Adipocyte (in vitro differentiated cells): ENCODE measurements at regions not wholly inside any gene's neighbourhood (a gene's known extent, or its start where the extent isn't known, plus 50 kb on each side); places are given as distances from the start of the nearest gene placed in this dataset.

Experiments used
- DNase-seq: peaks from one replicate; pipeline ENCODE4 v3.0.0-alpha.2; 2015; ENCODE audit warnings: low read depth
- H3K27me3 ChIP-seq: replicated peaks from 2 replicates; pipeline ENCODE4 v1.7.0; 2013; ENCODE audit warnings: mild to moderate bottlenecking, low read length, moderate library complexity; ENCODE audit not compliant: control insufficient read depth, insufficient read depth
- H3K36me3 ChIP-seq: 2 replicates; pipeline ENCODE4 v1.7.0; 2013; ENCODE audit warnings: low read length, mild to moderate bottlenecking, moderate library complexity; ENCODE audit not compliant: control insufficient read depth, insufficient read depth, severe bottlenecking
- H3K4me1 ChIP-seq: 2 replicates; pipeline ENCODE4 v1.7.0; 2013; ENCODE audit warnings: mild to moderate bottlenecking, low read length, moderate library complexity; ENCODE audit not compliant: control insufficient read depth, insufficient read depth
- H3K4me3 ChIP-seq: 2 replicates; pipeline ENCODE4 v1.7.0; 2013; ENCODE audit warnings: mild to moderate bottlenecking, low read length, moderate library complexity
- H3K9ac ChIP-seq: 2 replicates; pipeline ENCODE4 v1.7.0; 2013; ENCODE audit warnings: mild to moderate bottlenecking, low read length, moderate library complexity
- H3K9me3 ChIP-seq: 2 replicates; pipeline ENCODE4 v1.7.0; 2013; ENCODE audit warnings: mild to moderate bottlenecking, low read length, moderate library complexity; ENCODE audit not compliant: control insufficient read depth

DNA sequence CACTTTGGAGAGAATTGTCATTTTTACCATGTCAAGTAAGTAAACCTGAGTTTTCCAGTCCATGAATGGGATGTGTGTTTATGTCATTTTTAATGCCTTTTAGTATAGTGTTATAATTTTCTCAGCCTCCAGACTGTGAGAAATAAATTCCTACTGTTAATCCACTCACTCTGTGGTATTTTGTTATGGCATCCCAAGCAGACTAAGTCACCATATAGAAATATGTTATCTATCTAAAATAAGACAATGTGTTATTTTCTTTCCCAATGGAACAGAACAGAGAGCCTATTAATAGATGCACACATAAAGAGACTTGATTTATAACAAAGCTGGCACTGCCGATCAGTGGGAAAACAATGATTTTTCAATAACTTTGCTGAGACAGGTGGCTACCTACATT is 70.2 kb upstream of the SLC4A11 start:
- Histone ChIP-seq H3K27me3 (no peaks in the 10 kb centered on the region), H3K4me3 (no peak overlapping the region), H3K4me1 (peaks cover 36% of the 10 kb centered on the region), H3K9ac (no peak overlapping the region), H3K9me3 (no peaks in the 10 kb centered on the region), H3K36me3 (peaks cover 44% of the 10 kb centered on the region)
- peak; percentile 4 for DNase-seq

DNA sequence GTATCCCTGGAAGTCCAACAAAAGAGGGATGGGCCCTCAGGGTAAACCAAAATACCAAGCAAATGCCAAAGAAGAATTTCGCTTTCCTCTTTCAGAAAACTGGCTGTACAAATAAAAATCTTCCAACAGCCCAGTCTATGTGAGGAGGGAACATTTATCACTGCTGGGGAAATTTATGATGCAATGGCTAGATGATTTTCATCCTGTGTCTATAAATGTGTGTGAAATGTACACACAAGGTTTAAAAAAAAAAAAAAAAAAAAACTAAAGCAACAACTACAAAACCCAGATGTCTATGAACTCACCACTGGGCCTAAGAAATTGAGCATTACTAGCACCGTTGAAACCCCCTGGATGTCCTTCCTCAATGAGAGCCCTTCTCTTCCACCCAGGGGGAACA is 68.7 kb upstream of the SLC4A11 start:
- Histone ChIP-seq H3K27me3 (no peaks in the 10 kb centered on the region), H3K9ac (no peak overlapping the region), H3K4me1 (peaks cover 21% of the 10 kb centered on the region), H3K9me3 (no peaks in the 10 kb centered on the region), H3K4me3 (no peak overlapping the region), H3K36me3 (peaks cover 53% of the 10 kb centered on the region)
- peak; percentile 68 for DNase-seq

DNA sequence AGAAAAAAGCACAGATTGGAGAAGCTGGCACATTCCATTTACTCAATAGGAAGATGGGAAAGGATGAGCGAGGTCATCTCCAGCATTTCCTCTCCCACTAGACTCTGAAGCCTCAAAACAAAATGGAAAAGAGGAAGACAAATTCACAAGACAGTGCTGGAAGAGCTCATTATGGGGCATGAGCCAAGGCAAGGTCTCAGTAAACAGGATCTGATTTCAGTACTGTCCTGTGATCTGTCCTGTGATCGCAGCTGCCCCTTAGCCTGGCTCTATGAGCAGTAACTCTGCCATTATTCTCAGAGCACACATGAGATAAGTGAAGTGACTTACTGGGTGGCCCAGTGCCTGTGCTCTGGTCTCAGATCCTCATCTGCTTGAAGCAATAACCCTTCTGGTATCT is 68.1 kb upstream of the SLC4A11 start:
- Histone ChIP-seq H3K9me3 (no peaks in the 10 kb centered on the region), H3K27me3 (no peaks in the 10 kb centered on the region), H3K36me3 (peaks cover 57% of the 10 kb centered on the region), H3K4me1 (peaks cover 14% of the 10 kb centered on the region), H3K4me3 (no peak overlapping the region), H3K9ac (no peak overlapping the region)
- no peak for DNase-seq

DNA sequence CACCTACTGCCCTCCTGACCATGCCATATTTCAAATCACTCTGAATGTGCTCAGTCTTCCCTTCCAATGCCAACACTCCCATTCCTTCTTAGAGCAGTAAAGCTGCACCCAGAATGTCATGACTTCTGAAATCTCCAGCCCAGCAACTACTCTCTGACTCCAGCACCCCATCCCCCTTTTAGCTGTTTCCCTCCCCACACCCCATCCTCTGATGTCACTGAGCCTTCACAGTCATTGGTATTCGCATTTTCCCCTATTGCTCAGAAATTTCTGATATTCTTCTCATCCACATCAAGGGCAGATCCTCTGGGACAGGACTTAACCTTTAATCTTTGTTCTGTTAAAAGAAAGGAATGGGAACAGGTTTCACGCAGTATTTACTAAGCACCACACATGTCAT is 67.1 kb upstream of the SLC4A11 start:
- peaks cover 56% of the 10 kb centered on the region for H3K36me3 ChIP-seq
- DNase-seq: no peak
- no peak overlapping the region for H3K4me3 ChIP-seq

DNA sequence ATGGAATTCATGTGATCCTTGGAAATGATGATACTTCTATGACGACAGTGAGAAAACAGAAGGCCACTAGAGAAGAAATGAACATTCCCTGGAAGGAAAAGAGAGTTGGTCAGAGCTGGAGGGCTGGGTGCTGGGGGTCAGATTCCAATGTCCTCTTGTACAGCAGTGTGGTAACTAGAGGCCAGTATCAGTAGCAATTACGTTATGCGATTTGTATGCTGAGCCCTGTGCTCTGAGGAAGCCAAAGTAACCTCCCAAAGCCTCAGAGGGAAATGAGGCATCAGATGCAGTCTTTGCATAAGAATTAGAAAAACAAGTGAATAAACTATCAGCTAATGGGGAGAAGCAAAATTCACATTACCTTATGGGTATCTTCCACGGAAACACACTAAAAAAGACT is 65.5 kb upstream of the SLC4A11 start:
- Histone ChIP-seq H3K4me1 (peaks cover 21% of the 10 kb centered on the region), H3K4me3 (no peak overlapping the region), H3K9ac (no peak overlapping the region), H3K9me3 (no peaks in the 10 kb centered on the region), H3K27me3 (no peaks in the 10 kb centered on the region), H3K36me3 (peaks cover 53% of the 10 kb centered on the region)
- no peak for DNase-seq

More for the DNA sequence above, 67.1 kb upstream of the SLC4A11 start:
- H3K4me1 ChIP-seq: peaks cover 14% of the 10 kb centered on the region
- H3K27me3 ChIP-seq: no peaks in the 10 kb centered on the region
- H3K9me3 ChIP-seq: no peaks in the 10 kb centered on the region
- H3K9ac ChIP-seq: no peak overlapping the region

DNA sequence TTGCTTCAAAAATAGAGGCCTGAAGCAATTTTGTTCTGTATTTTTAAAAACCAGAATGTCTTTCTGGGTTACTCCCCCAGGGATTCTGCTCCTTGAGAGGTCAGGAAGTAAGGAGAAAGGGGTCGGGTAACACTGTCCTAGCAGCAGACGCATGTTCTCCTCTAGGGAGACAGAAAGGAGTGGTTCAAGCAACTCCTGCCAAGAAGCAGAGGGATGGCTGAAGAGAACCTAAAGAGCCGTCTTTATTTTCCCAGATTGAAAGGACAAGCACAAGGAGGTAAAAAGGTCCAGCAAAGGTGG is 58.0 kb upstream of the SLC4A11 start:
- no peak for DNase-seq
- Histone ChIP-seq H3K4me3 (no peak overlapping the region), H3K27me3 (no peaks in the 10 kb centered on the region), H3K4me1 (peaks cover 7% of the 10 kb centered on the region), H3K9ac (no peak overlapping the region), H3K9me3 (no peaks in the 10 kb centered on the region), H3K36me3 (peaks cover 52% of the 10 kb centered on the region)

DNA sequence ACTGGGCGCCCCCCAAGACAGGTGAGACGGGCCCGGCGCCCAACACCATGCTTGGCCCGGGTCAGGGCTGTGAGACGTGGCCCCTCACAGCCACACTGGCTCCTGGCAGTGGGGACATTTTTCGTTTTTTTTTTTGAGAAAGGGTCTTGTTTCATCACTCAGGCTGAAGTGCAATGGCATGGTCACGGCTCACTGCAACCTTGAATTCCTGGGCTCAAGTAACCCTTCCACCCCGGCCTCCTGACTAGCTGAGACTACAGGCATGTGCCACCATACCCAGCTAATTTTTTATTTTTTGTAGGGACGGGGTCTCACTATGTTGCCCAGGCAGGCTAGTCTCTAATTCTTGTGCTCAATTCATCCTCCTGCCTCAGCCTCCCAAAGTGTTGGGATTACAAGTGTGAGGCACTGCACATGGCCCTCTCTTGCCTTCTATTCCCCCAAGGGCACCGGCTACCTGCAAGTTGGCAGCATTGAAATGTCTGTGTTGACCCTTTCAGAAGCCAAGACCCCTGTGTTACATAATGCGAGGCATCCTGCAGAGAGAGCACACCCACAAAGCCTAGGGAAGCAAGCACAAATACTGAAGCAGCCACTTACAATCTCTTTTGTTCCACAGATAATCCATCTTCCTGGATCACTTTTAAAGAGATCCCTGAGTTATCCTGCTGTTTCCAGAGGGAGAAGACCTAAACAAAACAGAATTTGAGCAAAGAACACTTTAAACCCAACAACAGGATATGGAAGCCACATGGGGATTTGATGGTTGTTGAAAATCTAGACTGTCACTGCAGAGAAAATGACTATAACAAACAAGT is 57.5 kb upstream of the SLC4A11 start:
- no peak for DNase-seq
- no peak overlapping the region for H3K4me3 ChIP-seq
- H3K27me3 ChIP-seq: no peaks in the 10 kb centered on the region
- H3K36me3 ChIP-seq: peaks cover 55% of the 10 kb centered on the region
- H3K9ac ChIP-seq: no peak overlapping the region
- H3K4me1 ChIP-seq: peaks cover 7% of the 10 kb centered on the region
- no peaks in the 10 kb centered on the region for H3K9me3 ChIP-seq
